SU-DHL-6 (cell line): ENCODE measurements at regions not wholly inside any gene's neighbourhood (a gene's known extent, or its start where the extent isn't known, plus 50 kb on each side); places are given as distances from the start of the nearest gene placed in this dataset.
"Not testable (repeated sequence)": the region's sequence is repeated elsewhere in the genome, so short reads cannot be mapped to it uniquely, and the experiment has no call there.

Experiments
- H2AFZ ChIP-seq: fragments of 200-600 bp; sonication (generic); 2 replicates; pipeline ENCODE4 v1.6.1; 2014; ENCODE audit warnings: low read depth, mild to moderate bottlenecking, moderate library complexity, mixed read lengths, antibody characterized with exemption, low read length; ENCODE audit not compliant: severe bottlenecking
- H3F3A ChIP-seq: fragments of 200-600 bp; shearing (Covaris generic); 2 replicates; pipeline ENCODE4 v1.6.0; 2016; ENCODE audit warnings: antibody characterized with exemption, mild to moderate bottlenecking; ENCODE audit not compliant: insufficient read depth
- H3K27ac ChIP-seq: fragments of 200-600 bp; sonication (generic); 2 replicates; pipeline ENCODE4 v1.5.1; 2016; ENCODE audit warnings: low read depth, mild to moderate bottlenecking, low read length, moderate library complexity, mixed read lengths
- H3K27me3 ChIP-seq: fragments of 200-600 bp; sonication (generic), shearing (Covaris generic); 2 replicates; pipeline ENCODE4 v1.6.0; 2014; ENCODE audit warnings: mild to moderate bottlenecking, low read length
- H3K36me3 ChIP-seq: fragments of 200-600 bp; sonication (generic); 2 replicates; pipeline ENCODE4 v1.6.1; 2014; ENCODE audit warnings: mild to moderate bottlenecking, low read length, mixed read lengths
- H3K4me2 ChIP-seq: fragments of 300-600, 200-600 bp; shearing (Covaris generic), sonication (generic); 2 replicates; pipeline ENCODE4 v1.6.0; 2014; ENCODE audit warnings: low read length, low read depth, mild to moderate bottlenecking; ENCODE audit not compliant: poor library complexity, severe bottlenecking
- H3K4me3 ChIP-seq: fragments of 200-600 bp; sonication (generic); 2 replicates; pipeline ENCODE4 v1.5.1; 2014; ENCODE audit warnings: antibody characterized with exemption, low read length, mild to moderate bottlenecking, mixed read lengths; ENCODE audit not compliant: insufficient read depth, poor library complexity, severe bottlenecking
- H3K79me2 ChIP-seq: fragments of 200-600 bp; sonication (generic); 2 replicates; pipeline ENCODE4 v1.6.1; 2014; ENCODE audit warnings: mild to moderate bottlenecking, low read length, moderate library complexity; ENCODE audit not compliant: insufficient read depth
- H3K9ac ChIP-seq: fragments of 200-600 bp; sonication (generic); 2 replicates; pipeline ENCODE4 v1.7.0; 2014; ENCODE audit warnings: mild to moderate bottlenecking, low read length
- H3K9me2 ChIP-seq: fragments of 200-600 bp; sonication (generic); replicated peaks from 2 replicates; pipeline ENCODE4 v1.6.1; 2014; ENCODE audit warnings: low read length; ENCODE audit not compliant: insufficient read depth
- H3K9me3 ChIP-seq: fragments of 200-600 bp; sonication (generic); 2 replicates; pipeline ENCODE4 v1.6.1; 2014; ENCODE audit warnings: low read length, mixed read lengths; ENCODE audit not compliant: insufficient read depth
- H4K20me1 ChIP-seq: fragments of 200-600 bp; sonication (generic); 2 replicates; pipeline ENCODE4 v1.6.1; 2014; ENCODE audit warnings: low read depth, mild to moderate bottlenecking, antibody characterized with exemption, low read length, moderate library complexity, mixed read lengths
- CTCF ChIP-seq: fragments of 200-600 bp; sonication (generic); IDR thresholded peaks from one replicate; pipeline ENCODE4 v1.5.1; 2017; ENCODE audit warnings: antibody characterized with exemption, mild to moderate bottlenecking, low read length, moderate library complexity; ENCODE audit not compliant: insufficient read depth, poor library complexity, severe bottlenecking
- EZH2phosphoT487 ChIP-seq: fragments of 200-600 bp; sonication (generic), shearing (Covaris generic); conservative IDR thresholded peaks from 2 replicates; pipeline ENCODE4 v1.6.1; 2018; ENCODE audit warnings: mild to moderate bottlenecking, antibody characterized with exemption, low read length, moderate library complexity, mixed read lengths

GRCh38 chr19:56918682-56919307, 78.3 kb upstream of the PEG3 start:
- Histone ChIP-seq H3K27me3 (no peaks in the 10 kb centered on the region), H3K36me3 (no peaks in the 10 kb centered on the region), H4K20me1 (no peaks in the 10 kb centered on the region), H3K79me2 (no peaks in the 10 kb centered on the region), H3K4me3 (no peak overlapping the region), H3K9me3 (no peaks in the 10 kb centered on the region), H3K9ac (no peak overlapping the region), H3K4me2 (no peak overlapping the region), H3K27ac (no peak overlapping the region), H3K9me2 (no peaks in the 10 kb centered on the region), H3F3A (no peaks in the 10 kb centered on the region), H2AFZ (no peak overlapping the region)
- TF ChIP-seq EZH2phosphoT487 (no peak), CTCF (no peak)

GRCh38 chr19:56919308-56919995, 78.9 kb upstream of the PEG3 start:
- H4K20me1 ChIP-seq: no peaks in the 10 kb centered on the region
- H3K4me3 ChIP-seq: no peak overlapping the region
- no peaks in the 10 kb centered on the region for H3K9me2 ChIP-seq
- no peaks in the 10 kb centered on the region for H3K36me3 ChIP-seq
- H2AFZ ChIP-seq: no peak overlapping the region
- no peak overlapping the region for H3K27ac ChIP-seq
- TF ChIP-seq EZH2phosphoT487: no peak
- TF ChIP-seq CTCF: no peak
- no peak overlapping the region for H3K9ac ChIP-seq
- no peaks in the 10 kb centered on the region for H3K9me3 ChIP-seq
- no peaks in the 10 kb centered on the region for H3F3A ChIP-seq
- H3K4me2 ChIP-seq: no peak overlapping the region
- H3K79me2 ChIP-seq: no peaks in the 10 kb centered on the region
- H3K27me3 ChIP-seq: no peaks in the 10 kb centered on the region

GRCh38 chr19:56926094-56926493, 85.6 kb upstream of the PEG3 start:
- not testable (repeated sequence) for H3K79me2 ChIP-seq, H3K4me3 ChIP-seq, H4K20me1 ChIP-seq, H3K4me2 ChIP-seq, H3K9ac ChIP-seq, H3K27me3 ChIP-seq, H3K36me3 ChIP-seq, H3F3A ChIP-seq, H2AFZ ChIP-seq, H3K9me2 ChIP-seq, H3K27ac ChIP-seq, H3K9me3 ChIP-seq

- Histone ChIP-seq H3K4me3 (no peak overlapping the region), H3K9ac (no peak overlapping the region), H3K36me3 (no peaks in the 10 kb centered on the region), H4K20me1 (no peaks in the 10 kb centered on the region), H2AFZ (no peak overlapping the region), H3K27me3 (no peaks in the 10 kb centered on the region), H3F3A (no peaks in the 10 kb centered on the region), H3K9me2 (no peaks in the 10 kb centered on the region), H3K79me2 (no peaks in the 10 kb centered on the region), H3K27ac (no peak overlapping the region), H3K4me2 (no peak overlapping the region), H3K9me3 (no peaks in the 10 kb centered on the region)
- TF ChIP-seq CTCF (no peak), EZH2phosphoT487 (no peak)
These were observed 86.8 kb upstream of the PEG3 start for GRCh38 chr19:56927294-56927693.
